ENCODE measurements at regions not wholly inside any gene's neighbourhood (a gene's known extent, or its start where the extent isn't known, plus 50 kb on each side); places are given as distances from the start of the nearest gene placed in this dataset.

DNA sequence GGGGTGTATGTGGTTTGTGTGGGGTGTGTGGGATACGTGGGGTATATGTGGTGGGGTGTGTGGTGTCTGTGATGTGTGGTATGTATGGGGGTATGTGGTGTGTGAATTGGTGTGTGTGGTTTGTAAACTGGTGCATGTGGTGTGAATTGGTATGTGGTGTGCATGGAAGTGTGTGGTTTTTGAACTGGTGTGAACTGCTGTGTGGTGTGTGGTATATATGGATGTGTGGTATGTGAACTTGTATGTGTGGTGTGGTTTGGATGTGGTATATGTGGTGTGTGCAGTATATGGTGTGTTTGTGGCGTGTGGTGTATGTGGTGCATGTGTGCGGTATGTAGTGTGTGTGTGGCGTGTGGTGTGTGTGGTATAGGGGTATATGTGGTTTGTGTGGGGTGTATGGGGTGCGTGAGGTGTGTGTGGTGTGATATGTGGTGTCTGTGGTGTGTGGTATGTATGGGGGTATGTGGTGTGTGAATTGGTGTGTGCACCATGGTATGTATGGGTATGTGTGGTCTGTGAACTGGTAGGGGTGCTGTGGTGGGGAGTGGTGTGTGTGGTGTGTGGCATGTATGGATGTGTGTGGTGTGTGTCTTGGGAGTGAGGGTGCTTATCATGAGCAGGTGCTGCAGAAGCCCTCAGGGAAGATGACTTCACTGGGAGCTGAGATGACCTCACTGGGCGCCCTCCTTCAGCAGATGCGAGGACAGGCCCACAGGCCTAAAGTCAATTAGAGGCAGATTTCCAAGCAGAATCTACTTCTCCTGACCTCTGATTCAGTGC lies 209.6 kb upstream of the TNP1 start:
- TF ChIP-seq, protein P1, sequence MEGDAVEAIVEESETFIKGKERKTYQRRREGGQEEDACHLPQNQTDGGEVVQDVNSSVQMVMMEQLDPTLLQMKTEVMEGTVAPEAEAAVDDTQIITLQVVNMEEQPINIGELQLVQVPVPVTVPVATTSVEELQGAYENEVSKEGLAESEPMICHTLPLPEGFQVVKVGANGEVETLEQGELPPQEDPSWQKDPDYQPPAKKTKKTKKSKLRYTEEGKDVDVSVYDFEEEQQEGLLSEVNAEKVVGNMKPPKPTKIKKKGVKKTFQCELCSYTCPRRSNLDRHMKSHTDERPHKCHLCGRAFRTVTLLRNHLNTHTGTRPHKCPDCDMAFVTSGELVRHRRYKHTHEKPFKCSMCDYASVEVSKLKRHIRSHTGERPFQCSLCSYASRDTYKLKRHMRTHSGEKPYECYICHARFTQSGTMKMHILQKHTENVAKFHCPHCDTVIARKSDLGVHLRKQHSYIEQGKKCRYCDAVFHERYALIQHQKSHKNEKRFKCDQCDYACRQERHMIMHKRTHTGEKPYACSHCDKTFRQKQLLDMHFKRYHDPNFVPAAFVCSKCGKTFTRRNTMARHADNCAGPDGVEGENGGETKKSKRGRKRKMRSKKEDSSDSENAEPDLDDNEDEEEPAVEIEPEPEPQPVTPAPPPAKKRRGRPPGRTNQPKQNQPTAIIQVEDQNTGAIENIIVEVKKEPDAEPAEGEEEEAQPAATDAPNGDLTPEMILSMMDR (IDR thresholded peaks at IDR 0.05): no peak

DNA sequence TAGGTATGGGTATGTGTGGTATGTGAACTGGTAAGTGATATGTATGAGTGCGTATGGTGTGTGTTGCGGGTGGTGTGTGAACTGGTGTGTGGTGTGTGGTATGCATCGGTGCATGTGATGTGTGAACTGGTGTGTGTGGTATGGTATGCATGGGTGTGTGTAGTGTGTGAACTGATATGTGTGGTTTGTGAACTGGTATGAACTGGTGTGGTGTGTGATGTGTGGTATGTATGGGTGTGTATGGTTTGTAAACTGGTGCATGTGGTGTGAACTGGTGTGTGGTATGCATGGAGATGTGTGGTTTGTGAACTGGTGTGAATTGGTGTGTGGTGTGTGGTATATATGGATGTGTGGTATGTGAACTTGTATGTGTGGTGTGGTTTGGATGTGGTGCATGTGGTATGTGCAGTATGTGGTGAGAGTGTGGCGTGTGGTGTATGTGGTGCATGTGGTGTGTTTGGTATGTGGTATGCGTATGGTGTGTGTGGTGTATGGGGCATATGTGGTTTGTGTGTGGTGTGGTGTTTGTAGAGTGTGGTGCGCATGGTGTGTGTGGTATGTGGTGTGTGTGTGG lies 208.9 kb upstream of the TNP1 start:
- TF ChIP-seq, protein P1 (IDR thresholded peaks at IDR 0.05): no peak

DNA sequence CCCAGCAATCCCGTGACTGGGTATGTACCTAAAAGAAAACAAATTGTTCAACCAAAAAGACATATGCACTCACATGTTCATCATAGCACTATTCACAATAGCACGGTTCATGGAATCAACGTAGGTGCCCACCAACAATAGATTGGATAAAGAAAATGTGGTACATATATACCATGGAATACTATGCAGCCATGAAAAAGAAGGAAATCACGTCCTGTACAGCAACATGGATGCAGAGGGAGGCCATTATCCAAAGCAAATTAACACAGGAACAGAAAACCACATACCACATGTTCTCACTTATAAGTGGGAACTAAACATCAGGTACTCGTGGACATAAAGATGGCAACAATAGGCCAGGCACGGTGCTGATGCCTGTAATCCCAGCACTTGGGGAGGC lies 207.9 kb upstream of the TNP1 start:
- TF ChIP-seq, protein P1 (IDR thresholded peaks at IDR 0.05): no peak

DNA sequence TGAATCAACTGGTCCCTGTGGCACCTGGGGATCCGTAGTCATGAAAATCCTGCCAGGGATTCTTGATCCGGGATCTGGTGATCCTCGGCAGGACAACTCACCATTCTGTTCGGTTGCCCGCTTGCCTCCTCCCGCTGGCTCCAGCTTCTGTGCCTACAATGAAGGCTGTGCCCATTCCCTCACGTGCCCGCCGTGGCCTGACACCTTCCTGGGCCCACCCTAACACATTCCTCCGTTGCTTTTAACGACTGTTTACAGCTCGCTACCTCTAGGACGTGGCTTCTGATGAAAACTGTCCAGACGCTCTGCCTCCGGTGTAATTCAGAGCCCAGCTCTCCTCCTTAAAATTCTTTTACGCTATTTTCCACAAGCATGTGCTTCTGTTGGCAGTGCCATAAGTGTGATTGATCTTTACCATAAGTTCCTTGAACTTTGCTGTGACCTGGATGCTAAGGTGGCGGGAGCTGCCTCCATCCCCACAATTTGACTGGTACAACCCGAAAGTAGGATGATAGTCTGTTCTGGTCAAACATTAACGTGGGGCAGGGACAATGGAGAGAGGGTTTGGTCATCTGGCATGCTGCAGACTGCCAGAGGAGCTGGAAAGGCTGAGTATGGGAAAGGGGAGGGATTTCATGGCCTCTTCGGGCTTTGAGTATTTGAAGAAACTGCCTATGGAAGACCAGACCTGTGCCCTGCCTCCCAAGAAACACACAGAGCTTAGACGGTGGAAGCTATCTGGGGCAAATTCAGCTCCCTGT lies 206.8 kb upstream of the TNP1 start:
- TF ChIP-seq, protein P1 (IDR thresholded peaks at IDR 0.05): no peak

DNA sequence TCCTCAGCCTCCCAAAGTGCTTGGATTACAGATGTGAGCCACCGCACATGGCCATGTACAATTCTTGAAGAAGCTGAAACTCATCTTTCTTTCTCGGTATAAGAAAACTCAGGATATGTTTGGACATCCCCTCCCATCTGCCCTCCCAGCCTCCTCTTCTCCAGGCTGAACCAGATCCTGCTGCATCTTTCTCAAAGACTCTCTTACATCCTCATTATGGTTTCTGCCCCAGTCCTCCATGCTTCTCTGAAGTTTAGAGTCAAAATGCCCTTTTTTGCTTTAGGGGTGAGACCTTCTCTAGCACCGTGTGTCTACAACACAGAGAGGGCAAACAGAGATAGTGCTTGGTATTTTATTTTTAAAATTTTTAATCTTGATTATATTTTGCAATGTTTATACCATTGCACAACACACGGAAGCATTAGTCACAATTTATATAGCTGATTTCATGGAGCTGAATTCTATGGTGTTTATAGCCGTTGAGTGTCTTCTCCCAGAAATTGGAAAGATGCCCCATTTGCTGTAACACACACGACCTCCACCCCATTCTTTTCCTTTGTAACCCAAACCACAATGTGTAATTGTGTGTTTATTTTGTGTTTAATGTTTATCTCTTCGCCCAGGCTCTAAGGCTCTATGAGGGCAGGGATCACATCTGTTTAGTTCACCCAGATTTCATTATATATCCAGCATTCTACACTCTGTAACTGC lies 206.0 kb upstream of the TNP1 start:
- TF ChIP-seq, protein P1 (IDR thresholded peaks at IDR 0.05): no peak

DNA sequence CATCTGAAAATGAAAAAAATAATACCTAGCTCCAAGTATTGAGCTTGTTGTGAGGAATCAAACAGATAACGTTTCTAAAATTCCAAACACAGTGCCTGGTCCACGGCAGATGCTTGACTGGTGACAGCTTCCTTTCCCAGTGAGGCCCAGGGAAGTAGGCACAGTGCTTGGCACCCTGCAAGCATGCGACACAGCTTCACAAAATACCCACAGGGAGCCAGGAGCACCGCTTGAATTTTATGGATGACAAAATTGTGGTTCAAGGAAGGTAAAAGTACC lies 205.1 kb upstream of the TNP1 start:
- TF ChIP-seq, protein P1 (IDR thresholded peaks at IDR 0.05): no peak

DNA sequence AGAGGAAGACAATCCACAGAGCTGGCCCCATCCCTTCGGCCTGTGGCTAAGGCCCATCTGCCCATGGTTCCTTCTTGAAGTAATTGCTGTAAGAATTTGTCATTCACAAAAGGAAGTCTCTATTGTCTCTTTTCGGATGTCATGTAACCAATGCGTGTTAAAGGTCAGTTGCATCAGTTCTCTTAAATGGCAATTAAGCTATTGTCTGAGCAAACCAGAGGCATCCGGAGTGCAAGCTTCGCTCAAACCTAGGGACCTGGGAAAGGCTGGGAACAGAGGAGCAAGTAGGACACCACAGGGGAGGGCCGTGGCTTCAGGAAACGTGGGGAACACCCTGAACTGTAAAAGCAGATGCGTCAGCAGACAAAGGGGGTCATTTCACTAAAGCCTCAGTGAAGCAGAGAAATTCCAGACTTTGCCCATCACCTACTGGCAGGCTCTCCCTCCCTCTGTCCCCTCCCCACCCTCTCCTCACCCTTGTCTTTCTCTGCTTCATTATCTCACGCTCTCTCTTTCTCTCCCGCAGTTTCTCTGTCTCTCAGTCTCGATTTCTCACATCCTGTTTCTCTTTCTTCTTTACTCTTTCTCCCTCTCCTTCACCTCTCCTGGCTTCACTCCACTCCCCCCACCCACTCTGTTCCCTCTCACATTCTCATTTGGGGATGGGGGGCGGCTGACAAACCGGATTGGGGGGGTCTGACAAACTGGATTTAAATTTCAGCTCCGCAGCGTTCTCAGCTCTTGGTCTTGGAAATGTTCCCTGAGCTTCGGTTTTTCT lies 204.6 kb upstream of the TNP1 start:
- TF ChIP-seq, protein P1 (IDR thresholded peaks at IDR 0.05): no peak
